Bronchial epithelial cell (primary cell): ENCODE measurements at regions not wholly inside any gene's neighbourhood (a gene's known extent, or its start where the extent isn't known, plus 50 kb on each side); places are given as distances from the start of the nearest gene placed in this dataset.

Experiments
- DNase-seq: peaks from one replicate; pipeline ENCODE4 v3.0.0-alpha.2; 2010; ENCODE audit warnings: low read depth
- FAIRE-seq: peaks from 2 replicates; lab custom pipeline; 2011; peaks lifted over from hg19 to GRCh38; lab: Jason Lieb, UNC
- H3K27me3 ChIP-seq: 2 replicates; pipeline ENCODE4 v1.5.1; 2011; ENCODE audit warnings: low read length; ENCODE audit not compliant: control insufficient read depth, insufficient read depth
- H3K36me3 ChIP-seq: 2 replicates; pipeline ENCODE4 v1.5.1; 2011; ENCODE audit warnings: low read length; ENCODE audit not compliant: control insufficient read depth, insufficient read depth
- H3K4me3 ChIP-seq: 2 replicates; pipeline ENCODE4 v1.5.1; 2011; ENCODE audit warnings: mild to moderate bottlenecking, low read depth, low read length, control low read depth
- CTCF ChIP-seq: IDR thresholded peaks from 2 replicates; pipeline ENCODE4 v1.5.1; 2011; ENCODE audit warnings: mild to moderate bottlenecking, moderate library complexity, low read length, control low read depth, inconsistent platforms; ENCODE audit not compliant: insufficient read depth, severe bottlenecking

DNA sequence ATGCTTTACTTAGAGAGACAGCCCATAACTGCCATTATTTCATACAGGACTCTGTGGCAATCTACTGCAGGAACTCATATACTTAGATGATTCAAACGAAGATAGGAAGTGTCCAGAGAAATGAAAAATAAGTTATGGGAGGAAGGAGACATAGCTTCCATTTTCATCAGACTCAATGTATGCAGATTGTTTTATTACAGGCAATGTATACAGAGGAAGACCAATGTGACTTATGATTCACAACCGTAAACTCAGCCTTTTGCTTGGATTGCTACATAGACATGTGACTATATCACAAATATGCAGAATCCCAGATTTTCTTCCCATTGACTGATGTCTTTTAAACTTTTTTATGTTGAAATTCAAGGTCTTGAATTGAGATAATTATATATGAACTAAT lies 793.4 kb downstream of the SATB2 start:
- TF ChIP-seq CTCF: no peak
- FAIRE-seq (no peak), DNase-seq (no peak)
- Histone ChIP-seq H3K4me3 (no peak overlapping the region), H3K27me3 (no peaks in the 10 kb centered on the region), H3K36me3 (no peaks in the 10 kb centered on the region)

DNA sequence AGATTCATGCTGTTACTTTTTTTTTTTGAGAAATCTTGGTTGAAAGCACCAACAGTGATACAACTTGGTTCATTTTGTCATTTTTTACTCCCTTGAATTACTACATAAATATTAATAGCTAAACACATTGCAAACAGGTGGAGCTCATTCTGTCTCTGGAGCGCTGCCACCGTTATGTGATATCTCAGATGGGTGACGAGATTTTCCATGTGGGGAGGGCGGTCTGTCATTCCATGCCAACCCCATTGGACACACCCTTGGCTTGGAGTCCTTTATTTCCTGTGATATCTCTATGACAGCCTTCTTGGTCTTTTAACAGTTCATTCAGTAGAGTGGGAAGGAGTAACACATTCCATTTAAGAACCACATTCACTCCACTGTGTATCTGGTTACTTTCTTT lies 794.8 kb downstream of the SATB2 start:
- Histone ChIP-seq H3K27me3 (no peaks in the 10 kb centered on the region), H3K36me3 (no peaks in the 10 kb centered on the region), H3K4me3 (no peak overlapping the region)
- TF ChIP-seq CTCF: no peak
- DNase-seq: no peak
- no peak for FAIRE-seq

GRCh38 chr2:198660501-198660900 lies 797.2 kb downstream of the SATB2 start:
- DNase-seq (no peak), FAIRE-seq (no peak)
- no peak overlapping the region for H3K4me3 ChIP-seq
- H3K36me3 ChIP-seq: no peaks in the 10 kb centered on the region
- no peaks in the 10 kb centered on the region for H3K27me3 ChIP-seq
- no peak for TF ChIP-seq CTCF

- no peak for DNase-seq
- no peak for FAIRE-seq
- Histone ChIP-seq H3K36me3 (no peaks in the 10 kb centered on the region), H3K4me3 (no peak overlapping the region), H3K27me3 (no peaks in the 10 kb centered on the region)
- no peak for TF ChIP-seq CTCF
Observed at GRCh38 chr2:198659096-198659870, 798.5 kb downstream of the SATB2 start.

GRCh38 chr2:198657512-198658121 lies 800.1 kb downstream of the SATB2 start:
- H3K27me3 ChIP-seq: no peaks in the 10 kb centered on the region
- H3K36me3 ChIP-seq: no peaks in the 10 kb centered on the region
- TF ChIP-seq CTCF: peak; percentile 40
- FAIRE-seq (no peak), DNase-seq (peak; percentile 4)
- H3K4me3 ChIP-seq: no peak overlapping the region
